CD14-positive monocyte (primary cell): ENCODE measurements at regions not wholly inside any gene's neighbourhood (a gene's known extent, or its start where the extent isn't known, plus 50 kb on each side); places are given as distances from the start of the nearest gene placed in this dataset.

Source experiments
- DNase-seq, 3 donors: peaks; one replicate each; pipeline ENCODE4 v3.0.0-alpha.2; 2011 to 2022
- H2AFZ ChIP-seq: 2 replicates; pipeline ENCODE4 v1.6.0; 2012; ENCODE audit warnings: mild to moderate bottlenecking, low read depth, low read length, inconsistent platforms; ENCODE audit not compliant: insufficient read depth, poor library complexity, severe bottlenecking
- H3K27ac ChIP-seq, 2 donors: 1 replicate in 1 of 2; 2 replicates in 1 of 2; pipeline ENCODE4 v1.5.1; 2012 to 2013; ENCODE audit warnings: low read length in 2 of 2, control low read depth in 1 of 2, inconsistent platforms in 1 of 2, low read depth in 1 of 2, mild to moderate bottlenecking in 1 of 2
- H3K27me3 ChIP-seq, 2 donors: one replicate each; pipeline versions ENCODE4 v1.6.0 to v1.6.1; 2011 to 2013; ENCODE audit warnings: low read length in 2 of 2; ENCODE audit not compliant: control insufficient read depth in 2 of 2, insufficient read depth in 2 of 2
- H3K36me3 ChIP-seq, 2 donors: replicated peaks in 1 of 2; 1 replicate in 1 of 2; 2 replicates in 1 of 2; pipeline versions ENCODE4 v1.5.1 to v1.6.1; 2012 to 2013; ENCODE audit warnings: low read length in 2 of 2, control low read depth in 1 of 2, inconsistent platforms in 1 of 2, mild to moderate bottlenecking in 1 of 2; ENCODE audit not compliant: insufficient read depth in 2 of 2, control insufficient read depth in 1 of 2
- H3K4me1 ChIP-seq, 2 donors: 1 replicate in 1 of 2; 2 replicates in 1 of 2; pipeline versions ENCODE4 v1.5.1 to v1.6.1; 2012 to 2013; ENCODE audit warnings: low read length in 2 of 2, control low read depth in 1 of 2, inconsistent platforms in 1 of 2, mild to moderate bottlenecking in 1 of 2, moderate library complexity in 1 of 2; ENCODE audit not compliant: insufficient read depth in 2 of 2, control insufficient read depth in 1 of 2
- H3K4me2 ChIP-seq: replicated peaks from 2 replicates; pipeline ENCODE3; 2012; ENCODE audit warnings: low read length, moderate library complexity, mild to moderate bottlenecking; ENCODE audit not compliant: poor library complexity, severe bottlenecking; ENCODE audit errors: extremely low read depth
- H3K4me3 ChIP-seq, 3 experiments: fragments of 200-600 bp in 1 of 3; sonication (generic) in 1 of 3; replicated peaks in 1 of 3; 1 replicate in 2 of 3; 2 replicates in 1 of 3; pipeline ENCODE4 v1.5.1; 2011 to 2013; ENCODE audit warnings: low read length in 3 of 3, mild to moderate bottlenecking in 3 of 3, control low read depth in 2 of 3, low read depth in 2 of 3, inconsistent platforms in 1 of 3, moderate library complexity in 1 of 3
- H3K79me2 ChIP-seq: 2 replicates; pipeline ENCODE4 v1.6.0; 2012; ENCODE audit warnings: mild to moderate bottlenecking, control low read depth, inconsistent platforms, low read length, moderate library complexity; ENCODE audit not compliant: insufficient read depth
- H3K9ac ChIP-seq: 2 replicates; pipeline ENCODE4 v1.6.0; 2017; ENCODE audit warnings: low read length, mild to moderate bottlenecking; ENCODE audit not compliant: insufficient read depth, poor library complexity, severe bottlenecking
- H3K9me3 ChIP-seq, 2 donors: replicated peaks in 1 of 2; 1 replicate in 1 of 2; 2 replicates in 1 of 2; pipeline versions ENCODE4 v1.5.1 to v1.6.1; 2012 to 2013; ENCODE audit warnings: low read length in 2 of 2, control low read depth in 1 of 2; ENCODE audit not compliant: control insufficient read depth in 1 of 2, insufficient read depth in 1 of 2
- H4K20me1 ChIP-seq: 2 replicates; pipeline ENCODE4 v1.6.0; 2012; ENCODE audit warnings: mild to moderate bottlenecking, low read length, control low read depth, moderate library complexity; ENCODE audit not compliant: insufficient read depth
- H3K27ac Mint-ChIP-seq, 7 donors: one replicate each; pipeline ENCODE4 v1.8.0; 2020; ENCODE audit warnings: mild to moderate bottlenecking in 7 of 7, mixed read lengths in 7 of 7, moderate library complexity in 6 of 7, inconsistent platforms in 2 of 7
- H3K27me3 Mint-ChIP-seq, 3 donors: one replicate each; pipeline ENCODE4 v1.8.0; 2021 to 2022; ENCODE audit warnings: low read depth in 3 of 3, mild to moderate bottlenecking in 3 of 3, mixed read lengths in 3 of 3, moderate library complexity in 3 of 3, inconsistent platforms in 1 of 3
- H3K36me3 Mint-ChIP-seq, 2 donors: one replicate each; pipeline ENCODE4 v1.8.0; 2020; ENCODE audit warnings: mixed read lengths in 2 of 2, inconsistent platforms in 1 of 2, mild to moderate bottlenecking in 1 of 2
- H3K4me1 Mint-ChIP-seq: one replicate; pipeline ENCODE4 v1.8.0; 2020; ENCODE audit warnings: mild to moderate bottlenecking, mixed read lengths
- H3K4me3 Mint-ChIP-seq, 2 donors: one replicate each; pipeline ENCODE4 v1.8.0; 2020; ENCODE audit warnings: mild to moderate bottlenecking in 2 of 2, mixed read lengths in 2 of 2, moderate library complexity in 1 of 2
- H3K9me3 Mint-ChIP-seq, 7 donors: one replicate each; pipeline ENCODE4 v1.8.0; 2020 to 2022; ENCODE audit warnings: mixed read lengths in 7 of 7, mild to moderate bottlenecking in 6 of 7, moderate library complexity in 6 of 7, inconsistent platforms in 2 of 7
- CTCF ChIP-seq: fragments of 200-600 bp; IDR thresholded peaks from one replicate; pipeline ENCODE4 v1.8.0; 2022; ENCODE audit warnings: antibody characterized with exemption, mild to moderate bottlenecking
- WGBS: methylation state at CpG from one replicate; pipeline ENCODE4 v1.1.5; 2013; ENCODE audit warnings: missing lambda C conversion rate; ENCODE audit not compliant: insufficient coverage; 5-methylcytosine and 5-hydroxymethylcytosine counted together
- intact Hi-C, 2 donors: fragments of 100-400 bp; cut with micrococcal nuclease; formaldehyde crosslinking; loops; one replicate each; pipeline versions ENCODE4 v1.15.0 to v1.15.1; 2023

- DNase-seq = no peak
- WGBS = no CpG with 5 or more reads among the region's 1 CpG
- H3K36me3 Mint-ChIP-seq = no peaks in the 10 kb centered on the region
These were observed 85.3 kb downstream of the TYW3 start for GRCh38 chr1:74818241-74818640.

GRCh38 chr1:74818661-74819456 lies 85.9 kb downstream of the TYW3 start:
- H3K27ac Mint-ChIP-seq = no peak overlapping the region

More at GRCh38 chr1:74818241-74818640, 85.3 kb downstream of the TYW3 start:
- H3K36me3 ChIP-seq = no peaks in the 10 kb centered on the region
- intact Hi-C loops = no loop called here
- H3K27me3 Mint-ChIP-seq = no peaks in the 10 kb centered on the region
- H3K9me3 ChIP-seq = peaks cover 0 to 6% of the 10 kb centered on the region in 2 donors
- H4K20me1 ChIP-seq = no peaks in the 10 kb centered on the region
- H3K27ac ChIP-seq = no peak overlapping the region
- no peak overlapping the region for H3K4me3 Mint-ChIP-seq
- H3K4me3 ChIP-seq = no peak overlapping the region
- no peaks in the 10 kb centered on the region for H3K4me1 Mint-ChIP-seq
- no peak for TF ChIP-seq CTCF
- no peak overlapping the region for H3K4me2 ChIP-seq
- no peak overlapping the region for H3K27ac Mint-ChIP-seq
- H3K27me3 ChIP-seq = no peaks in the 10 kb centered on the region
- no peaks in the 10 kb centered on the region for H3K79me2 ChIP-seq
- peaks cover 0 to 5% (median 0%) of the 10 kb centered on the region in 7 donors for H3K9me3 Mint-ChIP-seq
- no peak overlapping the region for H2AFZ ChIP-seq
- H3K9ac ChIP-seq = no peak overlapping the region
- H3K4me1 ChIP-seq = no peaks in the 10 kb centered on the region

More at GRCh38 chr1:74818661-74819456, 85.9 kb downstream of the TYW3 start:
- Mint-ChIP-seq H3K9me3 (peaks cover 0 to 5% (median 0%) of the 10 kb centered on the region in 7 donors), H3K4me3 (no peak overlapping the region), H3K27me3 (no peaks in the 10 kb centered on the region), H3K4me1 (no peaks in the 10 kb centered on the region), H3K36me3 (no peaks in the 10 kb centered on the region)
- H3K9ac ChIP-seq = no peak overlapping the region
- no peak overlapping the region for H3K4me3 ChIP-seq
- DNase-seq = no peak
- no peaks in the 10 kb centered on the region for H3K79me2 ChIP-seq
- H3K4me1 ChIP-seq = no peaks in the 10 kb centered on the region
- H3K27ac ChIP-seq = no peak overlapping the region
- no peak overlapping the region for H2AFZ ChIP-seq
- TF ChIP-seq CTCF = no peak
- no peak overlapping the region for H3K4me2 ChIP-seq
- no peaks in the 10 kb centered on the region for H3K36me3 ChIP-seq
- intact Hi-C loops = no loop called here
- peaks cover 0 to 6% of the 10 kb centered on the region in 2 donors for H3K9me3 ChIP-seq
- WGBS = 100% methylated on average over 1 of the region's 6 CpGs
- no peaks in the 10 kb centered on the region for H4K20me1 ChIP-seq
- H3K27me3 ChIP-seq = no peaks in the 10 kb centered on the region
